ENCODE measurements at regions not wholly inside any gene's neighbourhood (a gene's known extent, or its start where the extent isn't known, plus 50 kb on each side); places are given as distances from the start of the nearest gene placed in this dataset.
"Not testable (repeated sequence)": the region's sequence is repeated elsewhere in the genome, so short reads cannot be mapped to it uniquely, and the experiment has no call there.

- H3K27me3 Mint-ChIP-seq (ENCODE audit: insufficient read depth): no peaks in the 10 kb centered on the region
Measured at GRCh38 chr2:156944871-156945270, 312.6 kb upstream of the GALNT5 start.

GRCh38 chr2:156947261-156947660, 310.2 kb upstream of the GALNT5 start:
- Mint-ChIP-seq H3K9me3 (peaks cover 5% of the 10 kb centered on the region), H3K4me1 (ENCODE audit: low read depth) (no peaks in the 10 kb centered on the region), H3K36me3 (ENCODE audit: low read depth) (no peaks in the 10 kb centered on the region), H3K4me3 (no peak overlapping the region), H3K27ac (no peak overlapping the region), H3K27me3 (ENCODE audit: insufficient read depth) (no peaks in the 10 kb centered on the region)
- no peak for DNase-seq (ENCODE audit: low spot score)
- intact Hi-C loops (cut with micrococcal nuclease): no loop called here

More at GRCh38 chr2:156944871-156945270, 312.6 kb upstream of the GALNT5 start:
- no peaks in the 10 kb centered on the region for H3K36me3 Mint-ChIP-seq (ENCODE audit: low read depth)
- intact Hi-C loops (cut with micrococcal nuclease): no loop called here
- H3K9me3 Mint-ChIP-seq: no peaks in the 10 kb centered on the region
- H3K4me1 Mint-ChIP-seq (ENCODE audit: low read depth): no peaks in the 10 kb centered on the region
- no peak for DNase-seq (ENCODE audit: low spot score)
- H3K27ac Mint-ChIP-seq: no peak overlapping the region
- H3K4me3 Mint-ChIP-seq: no peak overlapping the region

GRCh38 chr2:156955701-156956100, 301.8 kb upstream of the GALNT5 start:
- H3K36me3 Mint-ChIP-seq (ENCODE audit: low read depth): no peaks in the 10 kb centered on the region
- H3K27ac Mint-ChIP-seq: no peak overlapping the region
- no peaks in the 10 kb centered on the region for H3K4me1 Mint-ChIP-seq (ENCODE audit: low read depth)
- no peaks in the 10 kb centered on the region for H3K27me3 Mint-ChIP-seq (ENCODE audit: insufficient read depth)
- H3K9me3 Mint-ChIP-seq: peaks cover 5% of the 10 kb centered on the region
- intact Hi-C loops (cut with micrococcal nuclease): no loop called here
- DNase-seq (ENCODE audit: low spot score): no peak
- no peak overlapping the region for H3K4me3 Mint-ChIP-seq

GRCh38 chr2:156956161-156956560, 301.3 kb upstream of the GALNT5 start:
- Mint-ChIP-seq H3K36me3 (ENCODE audit: low read depth) (no peaks in the 10 kb centered on the region), H3K9me3 (peaks cover 4% of the 10 kb centered on the region), H3K27ac (no peak overlapping the region), H3K4me3 (no peak overlapping the region), H3K4me1 (ENCODE audit: low read depth) (no peaks in the 10 kb centered on the region), H3K27me3 (ENCODE audit: insufficient read depth) (no peaks in the 10 kb centered on the region)
- no peak for DNase-seq (ENCODE audit: low spot score)
- intact Hi-C loops (cut with micrococcal nuclease): no loop called here

- Mint-ChIP-seq H3K9me3 (no peaks in the 10 kb centered on the region), H3K27ac (no peak overlapping the region), H3K36me3 (ENCODE audit: low read depth) (no peaks in the 10 kb centered on the region), H3K27me3 (ENCODE audit: insufficient read depth) (no peaks in the 10 kb centered on the region), H3K4me3 (no peak overlapping the region), H3K4me1 (ENCODE audit: low read depth) (no peaks in the 10 kb centered on the region)
- intact Hi-C loops (cut with micrococcal nuclease): no loop called here
- no peak for DNase-seq (ENCODE audit: low spot score)
Measured at GRCh38 chr2:156958374-156958773, 299.1 kb upstream of the GALNT5 start.

DNA sequence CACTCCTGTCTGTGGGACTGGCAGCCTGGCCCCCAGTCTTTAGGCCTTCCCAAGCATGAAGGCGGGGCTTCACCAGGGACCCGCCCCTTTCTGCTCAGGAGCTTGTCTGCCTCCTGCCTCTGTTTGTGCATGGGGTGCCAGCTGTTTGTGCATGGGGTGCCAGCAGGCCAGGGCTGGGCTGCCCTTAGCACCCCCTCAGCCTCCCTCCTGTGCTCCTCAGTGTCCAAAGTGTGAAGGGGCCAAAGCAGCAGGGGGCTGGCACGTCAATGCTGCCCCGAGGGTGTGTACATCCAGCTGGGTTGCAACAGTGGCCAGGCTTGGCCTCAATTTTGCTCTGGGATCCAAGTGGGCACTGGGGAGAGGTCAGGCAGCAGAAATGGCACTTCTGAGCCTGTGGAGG, 298.0 kb upstream of the GALNT5 start:
- Mint-ChIP-seq H3K4me3 (no peak overlapping the region), H3K36me3 (ENCODE audit: low read depth) (no peaks in the 10 kb centered on the region), H3K27me3 (ENCODE audit: insufficient read depth) (no peaks in the 10 kb centered on the region), H3K9me3 (no peaks in the 10 kb centered on the region), H3K27ac (no peak overlapping the region), H3K4me1 (ENCODE audit: low read depth) (no peaks in the 10 kb centered on the region)
- intact Hi-C loops (cut with micrococcal nuclease): no loop called here
- no peak for DNase-seq (ENCODE audit: low spot score)

- Mint-ChIP-seq H3K4me3 (no peak overlapping the region), H3K4me1 (ENCODE audit: low read depth) (no peaks in the 10 kb centered on the region), H3K36me3 (ENCODE audit: low read depth) (no peaks in the 10 kb centered on the region), H3K27me3 (ENCODE audit: insufficient read depth) (no peaks in the 10 kb centered on the region), H3K27ac (no peak overlapping the region), H3K9me3 (no peaks in the 10 kb centered on the region)
- DNase-seq (ENCODE audit: low spot score): no peak
- intact Hi-C loops (cut with micrococcal nuclease): no loop called here
Measured at GRCh38 chr2:156982615-156983014, 274.9 kb upstream of the GALNT5 start.

DNA sequence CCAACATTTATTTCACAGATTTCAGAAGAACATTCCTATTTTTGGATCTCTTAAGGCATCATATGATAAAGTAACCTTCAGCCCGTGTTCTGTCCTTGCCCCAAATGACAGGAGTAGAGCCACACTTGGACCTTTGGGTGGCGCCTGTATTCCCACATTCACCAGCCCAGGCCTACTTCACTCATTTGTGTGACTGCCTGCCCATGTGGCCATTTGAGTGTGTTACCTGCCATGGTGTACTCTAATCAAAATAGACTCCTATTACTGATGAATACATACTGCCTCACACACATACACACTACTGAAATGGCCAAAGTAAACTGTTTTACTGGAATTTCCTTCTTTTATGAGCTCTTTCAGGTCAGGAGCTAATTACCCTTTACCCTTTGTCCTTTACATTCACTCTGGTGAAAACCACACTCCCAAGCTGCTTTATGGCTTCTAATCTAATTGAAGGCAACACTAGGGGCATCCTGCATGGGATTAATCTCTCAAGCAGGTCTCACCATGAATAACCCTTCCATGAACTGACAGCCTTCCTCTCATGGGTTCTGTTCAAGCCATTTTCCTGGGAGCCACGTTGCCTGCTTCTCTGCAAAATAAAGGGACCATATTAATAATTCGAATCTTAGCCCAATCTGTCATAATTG, 271.0 kb upstream of the GALNT5 start:
- no peaks in the 10 kb centered on the region for H3K36me3 Mint-ChIP-seq (ENCODE audit: low read depth)
- intact Hi-C loops (cut with micrococcal nuclease): no loop called here
- H3K9me3 Mint-ChIP-seq: no peaks in the 10 kb centered on the region
- H3K27ac Mint-ChIP-seq: no peak overlapping the region
- no peak overlapping the region for H3K4me3 Mint-ChIP-seq
- H3K27me3 Mint-ChIP-seq (ENCODE audit: insufficient read depth): no peaks in the 10 kb centered on the region
- DNase-seq (ENCODE audit: low spot score): no peak
- H3K4me1 Mint-ChIP-seq (ENCODE audit: low read depth): no peaks in the 10 kb centered on the region

GRCh38 chr2:156999661-157000060, 257.8 kb upstream of the GALNT5 start:
- Mint-ChIP-seq H3K27ac (no peak overlapping the region), H3K4me3 (no peak overlapping the region), H3K9me3 (no peaks in the 10 kb centered on the region), H3K36me3 (ENCODE audit: low read depth) (no peaks in the 10 kb centered on the region), H3K4me1 (ENCODE audit: low read depth) (no peaks in the 10 kb centered on the region), H3K27me3 (ENCODE audit: insufficient read depth) (no peaks in the 10 kb centered on the region)
- intact Hi-C loops (cut with micrococcal nuclease): no loop called here
- no peak for DNase-seq (ENCODE audit: low spot score)

DNA sequence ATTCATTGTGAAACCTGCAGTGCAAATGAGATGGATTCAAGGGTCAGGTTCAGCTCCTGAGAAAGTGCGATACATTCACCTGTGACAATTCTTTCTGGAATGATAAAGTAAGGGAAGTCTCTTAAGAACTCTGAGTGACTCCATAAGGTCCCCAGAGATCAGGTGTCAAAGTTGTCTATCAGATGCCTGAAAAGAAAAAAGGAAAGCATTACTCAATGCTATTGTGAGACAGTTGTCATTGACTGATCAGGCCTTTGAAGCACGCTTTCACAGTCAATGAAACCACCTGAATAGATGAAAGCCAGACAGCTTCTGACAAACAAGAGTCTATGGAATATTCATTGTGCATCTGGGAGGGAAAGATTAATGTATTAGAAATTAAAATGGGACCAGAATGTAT, 252.7 kb upstream of the GALNT5 start:
- DNase-seq (ENCODE audit: low spot score): no peak
- intact Hi-C loops (cut with micrococcal nuclease): no loop called here
- H3K4me1 Mint-ChIP-seq (ENCODE audit: low read depth): no peaks in the 10 kb centered on the region
- no peaks in the 10 kb centered on the region for H3K9me3 Mint-ChIP-seq
- no peak overlapping the region for H3K27ac Mint-ChIP-seq
- no peak overlapping the region for H3K4me3 Mint-ChIP-seq
- no peaks in the 10 kb centered on the region for H3K27me3 Mint-ChIP-seq (ENCODE audit: insufficient read depth)
- no peaks in the 10 kb centered on the region for H3K36me3 Mint-ChIP-seq (ENCODE audit: low read depth)

- DNase-seq (ENCODE audit: low spot score): no peak
- intact Hi-C loops (cut with micrococcal nuclease): no loop called here
- Mint-ChIP-seq H3K27me3 (ENCODE audit: insufficient read depth) (peaks cover 1% of the 10 kb centered on the region), H3K4me1 (ENCODE audit: low read depth) (no peaks in the 10 kb centered on the region), H3K4me3 (no peak overlapping the region), H3K9me3 (no peaks in the 10 kb centered on the region), H3K36me3 (ENCODE audit: low read depth) (no peaks in the 10 kb centered on the region), H3K27ac (no peak overlapping the region)
Measured at GRCh38 chr2:157015015-157015575, 242.4 kb upstream of the GALNT5 start.

- H3K4me3 Mint-ChIP-seq; H3K9me3 Mint-ChIP-seq; H3K36me3 Mint-ChIP-seq (ENCODE audit: low read depth); H3K4me1 Mint-ChIP-seq (ENCODE audit: low read depth); H3K27ac Mint-ChIP-seq; DNase-seq (ENCODE audit: low spot score); H3K27me3 Mint-ChIP-seq (ENCODE audit: insufficient read depth); intact Hi-C loops (cut with micrococcal nuclease): not testable (repeated sequence)
Measured at GRCh38 chr2:157023264-157023663, 234.2 kb upstream of the GALNT5 start.

DNA sequence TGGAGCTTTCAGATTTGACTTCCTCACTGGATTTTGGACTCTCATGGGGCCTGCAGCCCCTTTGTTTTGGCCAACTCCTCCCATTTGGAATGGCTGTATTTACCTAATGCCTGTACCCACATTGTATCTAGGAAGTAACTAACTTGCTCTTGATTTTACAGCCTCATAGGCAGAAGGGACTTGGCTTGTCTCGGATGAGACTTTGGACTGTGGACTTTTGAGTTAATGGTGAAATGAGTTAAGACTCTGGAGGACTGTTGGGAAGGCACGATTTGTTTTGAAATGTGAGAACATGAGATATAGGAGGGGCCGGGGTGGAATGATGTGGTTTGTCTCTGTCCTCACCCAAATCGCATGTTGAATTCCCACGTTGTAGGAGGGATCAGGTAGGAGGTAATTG, 233.4 kb upstream of the GALNT5 start:
- intact Hi-C loops (cut with micrococcal nuclease): no loop called here
- no peaks in the 10 kb centered on the region for H3K9me3 Mint-ChIP-seq
- H3K27me3 Mint-ChIP-seq (ENCODE audit: insufficient read depth): no peaks in the 10 kb centered on the region
- no peaks in the 10 kb centered on the region for H3K36me3 Mint-ChIP-seq (ENCODE audit: low read depth)
- no peak overlapping the region for H3K27ac Mint-ChIP-seq
- no peaks in the 10 kb centered on the region for H3K4me1 Mint-ChIP-seq (ENCODE audit: low read depth)
- DNase-seq (ENCODE audit: low spot score): no peak
- H3K4me3 Mint-ChIP-seq: no peak overlapping the region

GRCh38 chr2:157032017-157032416, 225.5 kb upstream of the GALNT5 start:
- Mint-ChIP-seq H3K4me1 (ENCODE audit: low read depth) (no peaks in the 10 kb centered on the region), H3K36me3 (ENCODE audit: low read depth) (no peaks in the 10 kb centered on the region), H3K27ac (no peak overlapping the region), H3K4me3 (no peak overlapping the region), H3K27me3 (ENCODE audit: insufficient read depth) (no peaks in the 10 kb centered on the region), H3K9me3 (no peaks in the 10 kb centered on the region)
- no peak for DNase-seq (ENCODE audit: low spot score)
- intact Hi-C loops (cut with micrococcal nuclease): no loop called here

Data from activated T-helper 1 cell treated with anti-CD3 and anti-CD28 coated beads, Interleukin-12 subunit alpha, Interleukin-12 subunit beta, Interleukin-2, Interleukin-4 antibody, amounts not matched to agents 30 ng/mL and 10 ng/mL and 1 ng/mL, durations not matched to agents 14 hours and 24 hours and 36 hours (primary cell).